ENCODE measurements at regions not wholly inside any gene's neighbourhood (a gene's known extent, or its start where the extent isn't known, plus 50 kb on each side); places are given as distances from the start of the nearest gene placed in this dataset.
"Not testable (repeated sequence)": the region's sequence is repeated elsewhere in the genome, so short reads cannot be mapped to it uniquely, and the experiment has no call there.

GRCh38 chr9:43127026-43127775, 943.7 kb downstream of the SPATA31A6 start:
- TF ChIP-seq CTCF, POLR2A (IDR thresholded peaks at IDR 0.05): not testable (repeated sequence)
